ENCODE measurements at regions not wholly inside any gene's neighbourhood (a gene's known extent, or its start where the extent isn't known, plus 50 kb on each side); places are given as distances from the start of the nearest gene placed in this dataset.

DNA sequence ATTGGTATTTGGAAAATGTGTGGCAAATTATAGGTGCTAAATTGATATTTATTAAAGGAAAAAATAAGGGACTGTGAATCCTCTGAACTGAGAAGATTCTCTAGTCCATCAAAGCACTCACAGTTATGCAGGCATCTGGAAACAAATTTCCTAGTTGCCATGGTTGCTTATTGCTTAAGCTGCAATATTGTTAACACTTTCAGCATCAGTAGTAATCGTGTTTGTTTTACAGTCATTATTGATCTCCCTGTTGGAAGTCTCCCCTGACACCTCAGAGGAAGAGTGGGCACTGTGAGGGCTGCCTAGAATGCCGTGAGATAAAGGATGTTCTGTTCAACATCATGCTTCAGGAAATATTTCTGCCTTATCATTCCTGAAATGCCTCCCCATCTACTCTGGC, 2004.3 kb upstream of the ADGRL3 start:
- TF ChIP-seq CREB1 (IDR thresholded peaks at IDR 0.05), result no peak
- no peak for TF ChIP-seq CTBP2 (IDR thresholded peaks at IDR 0.05; ENCODE audit: borderline replicate concordance, insufficient read depth, insufficient read length, low read length)
- no peak for TF ChIP-seq EZH2 (IDR thresholded peaks at IDR 0.05; ENCODE audit: low read depth, low read length, severe bottlenecking)
- TF ChIP-seq POLR2A (IDR thresholded peaks at IDR 0.05; ENCODE audit: control extremely low read depth in 1 of 2, low read depth in 2 of 2, low read length in 2 of 2), result no peak
- no peak for TF ChIP-seq TAF1 (IDR thresholded peaks at IDR 0.05; ENCODE audit: low read depth, low read length)
- no peak for TF ChIP-seq JUND (IDR thresholded peaks at IDR 0.05; ENCODE audit: low read length)
- TF ChIP-seq, protein P1, sequence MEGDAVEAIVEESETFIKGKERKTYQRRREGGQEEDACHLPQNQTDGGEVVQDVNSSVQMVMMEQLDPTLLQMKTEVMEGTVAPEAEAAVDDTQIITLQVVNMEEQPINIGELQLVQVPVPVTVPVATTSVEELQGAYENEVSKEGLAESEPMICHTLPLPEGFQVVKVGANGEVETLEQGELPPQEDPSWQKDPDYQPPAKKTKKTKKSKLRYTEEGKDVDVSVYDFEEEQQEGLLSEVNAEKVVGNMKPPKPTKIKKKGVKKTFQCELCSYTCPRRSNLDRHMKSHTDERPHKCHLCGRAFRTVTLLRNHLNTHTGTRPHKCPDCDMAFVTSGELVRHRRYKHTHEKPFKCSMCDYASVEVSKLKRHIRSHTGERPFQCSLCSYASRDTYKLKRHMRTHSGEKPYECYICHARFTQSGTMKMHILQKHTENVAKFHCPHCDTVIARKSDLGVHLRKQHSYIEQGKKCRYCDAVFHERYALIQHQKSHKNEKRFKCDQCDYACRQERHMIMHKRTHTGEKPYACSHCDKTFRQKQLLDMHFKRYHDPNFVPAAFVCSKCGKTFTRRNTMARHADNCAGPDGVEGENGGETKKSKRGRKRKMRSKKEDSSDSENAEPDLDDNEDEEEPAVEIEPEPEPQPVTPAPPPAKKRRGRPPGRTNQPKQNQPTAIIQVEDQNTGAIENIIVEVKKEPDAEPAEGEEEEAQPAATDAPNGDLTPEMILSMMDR (IDR thresholded peaks at IDR 0.05; ENCODE audit: control extremely low read depth in 1 of 3, insufficient read depth in 1 of 3, low read depth in 1 of 3, low read length in 3 of 3), result no peak
